ENCODE measurements at regions not wholly inside any gene's neighbourhood (a gene's known extent, or its start where the extent isn't known, plus 50 kb on each side); places are given as distances from the start of the nearest gene placed in this dataset.

GRCh38 chr2:17070711-17071110, 405.1 kb upstream of the CYRIA start:
- H2AK5ac ChIP-seq (ENCODE audit: insufficient read length, low read length), result no peak overlapping the region
- Mint-ChIP-seq H3K27me3 (ENCODE audit: low read depth) (no peaks in the 10 kb centered on the region), H3K4me1 (peaks cover 3 to 6% of the 10 kb centered on the region in 2 experiments; a peak in 2 of 4 replicates), H3K9me3 (peaks cover 16% of the 10 kb centered on the region in 2 experiments), H3K36me3 (ENCODE audit: insufficient read depth in 1 of 3, low read depth in 3 of 3) (peaks cover 7 to 17% (median 14%) of the 10 kb centered on the region in 3 experiments; a peak in 6 of 7 replicates), H3K4me3 (no peak overlapping the region), H3K27ac (no peak overlapping the region)
- no peak overlapping the region for H2BK12ac ChIP-seq (ENCODE audit: insufficient read length, low read depth, low read length)
- H2BK20ac ChIP-seq (ENCODE audit: low read depth, low read length, poor library complexity, severe bottlenecking), result no peak overlapping the region
- H4K20me1 ChIP-seq (ENCODE audit: control insufficient read depth, insufficient read depth, insufficient read length), result no peaks in the 10 kb centered on the region
- no peak overlapping the region for H3T11ph ChIP-seq (ENCODE audit: low read length)
- H3K79me2 ChIP-seq (ENCODE audit: insufficient read depth, low read length), result no peaks in the 10 kb centered on the region
- H2AFZ ChIP-seq (ENCODE audit: low read length), result no peak overlapping the region
- no peaks in the 10 kb centered on the region for H3K27me3 ChIP-seq (ENCODE audit: insufficient read depth, low read length)
- no peak overlapping the region for H4K5ac ChIP-seq (ENCODE audit: insufficient read length, low read depth, low read length)
- no peak overlapping the region for H3K14ac ChIP-seq (ENCODE audit: insufficient read depth, low read length)
- no peak overlapping the region for H3K4ac ChIP-seq (ENCODE audit: low read depth, low read length)
- no peak overlapping the region for H4K8ac ChIP-seq (replicated peaks; ENCODE audit: insufficient read length, low read depth, low read length)
- no peak overlapping the region for H3K4me2 ChIP-seq (ENCODE audit: insufficient read depth, insufficient read length, low read length)
- H2BK120ac ChIP-seq (ENCODE audit: low read depth, low read length, poor library complexity, severe bottlenecking), result no peak overlapping the region
- H2BK15ac ChIP-seq (ENCODE audit: low read depth, low read length), result no peak overlapping the region
- no peak overlapping the region for H3K27ac ChIP-seq (ENCODE audit: insufficient read length, low read depth, low read length)
- H3K18ac ChIP-seq (ENCODE audit: insufficient read length, low read depth, low read length), result no peak overlapping the region
- no peak overlapping the region for H3K56ac ChIP-seq (ENCODE audit: insufficient read length, low read depth, low read length)
- no peak overlapping the region for H4K91ac ChIP-seq (ENCODE audit: insufficient read length, low read depth, low read length)
- DNase-seq, result peak; percentile 43
- H3K23me2 ChIP-seq (ENCODE audit: insufficient read length, low read depth, low read length, poor library complexity, severe bottlenecking), result no peaks in the 10 kb centered on the region
- no peaks in the 10 kb centered on the region for H3K4me1 ChIP-seq (ENCODE audit: insufficient read depth, low read length)
- H3K79me1 ChIP-seq (ENCODE audit: insufficient read depth, low read depth, low read length, poor library complexity, severe bottlenecking), result no peaks in the 10 kb centered on the region
- TF ChIP-seq CTCF (conservative IDR thresholded peaks at IDR 0.05), result no peak
- no peak overlapping the region for H3K23ac ChIP-seq (ENCODE audit: insufficient read length, low read depth, low read length)
- H2BK5ac ChIP-seq (ENCODE audit: insufficient read length, low read length), result no peak overlapping the region
- no peak overlapping the region for H3K9ac ChIP-seq (ENCODE audit: extremely low read depth, insufficient read length, low read length)
- H3K9me3 ChIP-seq (ENCODE audit: control insufficient read depth, low read depth, low read length), result no peaks in the 10 kb centered on the region

Data from H9 (cell line).